ENCODE measurements at regions not wholly inside any gene's neighbourhood (a gene's known extent, or its start where the extent isn't known, plus 50 kb on each side); places are given as distances from the start of the nearest gene placed in this dataset.

GRCh38 chr21:35344582-35344981 lies 295.5 kb upstream of the RUNX1 start:
- ATAC-seq: no peak
- TF ChIP-seq ARNTL (CRISPR knock-in tag; IDR thresholded peaks at IDR 0.05; ENCODE audit: borderline replicate concordance, low read depth) (no peak), RARB (CRISPR knock-in tag; IDR thresholded peaks at IDR 0.05) (no peak), ZNF8 (CRISPR knock-in tag; IDR thresholded peaks at IDR 0.05) (no peak), ZNF70 (CRISPR knock-in tag; IDR thresholded peaks at IDR 0.05) (no peak), OSR1 (CRISPR knock-in tag; IDR thresholded peaks at IDR 0.05) (no peak), ZC3H10 (CRISPR knock-in tag; IDR thresholded peaks at IDR 0.05) (no peak), ZNF565 (CRISPR knock-in tag; conservative IDR thresholded peaks at IDR 0.05; ENCODE audit: low read depth) (no peak), PATZ1 (CRISPR knock-in tag; IDR thresholded peaks at IDR 0.05; ENCODE audit: borderline replicate concordance) (no peak), ESRRG (CRISPR knock-in tag; IDR thresholded peaks at IDR 0.05) (no peak), BACH2 (CRISPR knock-in tag; IDR thresholded peaks at IDR 0.05; ENCODE audit: borderline replicate concordance) (no peak)
- TF ChIP-seq, protein P1, sequence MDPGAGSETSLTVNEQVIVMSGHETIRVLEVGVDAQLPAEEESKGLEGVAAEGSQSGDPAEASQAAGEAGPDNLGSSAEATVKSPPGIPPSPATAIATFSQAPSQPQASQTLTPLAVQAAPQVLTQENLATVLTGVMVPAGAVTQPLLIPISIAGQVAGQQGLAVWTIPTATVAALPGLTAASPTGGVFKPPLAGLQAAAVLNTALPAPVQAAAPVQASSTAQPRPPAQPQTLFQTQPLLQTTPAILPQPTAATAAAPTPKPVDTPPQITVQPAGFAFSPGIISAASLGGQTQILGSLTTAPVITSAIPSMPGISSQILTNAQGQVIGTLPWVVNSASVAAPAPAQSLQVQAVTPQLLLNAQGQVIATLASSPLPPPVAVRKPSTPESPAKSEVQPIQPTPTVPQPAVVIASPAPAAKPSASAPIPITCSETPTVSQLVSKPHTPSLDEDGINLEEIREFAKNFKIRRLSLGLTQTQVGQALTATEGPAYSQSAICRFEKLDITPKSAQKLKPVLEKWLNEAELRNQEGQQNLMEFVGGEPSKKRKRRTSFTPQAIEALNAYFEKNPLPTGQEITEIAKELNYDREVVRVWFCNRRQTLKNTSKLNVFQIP (CRISPR knock-in tag; IDR thresholded peaks at IDR 0.05; ENCODE audit: borderline replicate concordance, low read depth): no peak
- TF ChIP-seq, protein P2, sequence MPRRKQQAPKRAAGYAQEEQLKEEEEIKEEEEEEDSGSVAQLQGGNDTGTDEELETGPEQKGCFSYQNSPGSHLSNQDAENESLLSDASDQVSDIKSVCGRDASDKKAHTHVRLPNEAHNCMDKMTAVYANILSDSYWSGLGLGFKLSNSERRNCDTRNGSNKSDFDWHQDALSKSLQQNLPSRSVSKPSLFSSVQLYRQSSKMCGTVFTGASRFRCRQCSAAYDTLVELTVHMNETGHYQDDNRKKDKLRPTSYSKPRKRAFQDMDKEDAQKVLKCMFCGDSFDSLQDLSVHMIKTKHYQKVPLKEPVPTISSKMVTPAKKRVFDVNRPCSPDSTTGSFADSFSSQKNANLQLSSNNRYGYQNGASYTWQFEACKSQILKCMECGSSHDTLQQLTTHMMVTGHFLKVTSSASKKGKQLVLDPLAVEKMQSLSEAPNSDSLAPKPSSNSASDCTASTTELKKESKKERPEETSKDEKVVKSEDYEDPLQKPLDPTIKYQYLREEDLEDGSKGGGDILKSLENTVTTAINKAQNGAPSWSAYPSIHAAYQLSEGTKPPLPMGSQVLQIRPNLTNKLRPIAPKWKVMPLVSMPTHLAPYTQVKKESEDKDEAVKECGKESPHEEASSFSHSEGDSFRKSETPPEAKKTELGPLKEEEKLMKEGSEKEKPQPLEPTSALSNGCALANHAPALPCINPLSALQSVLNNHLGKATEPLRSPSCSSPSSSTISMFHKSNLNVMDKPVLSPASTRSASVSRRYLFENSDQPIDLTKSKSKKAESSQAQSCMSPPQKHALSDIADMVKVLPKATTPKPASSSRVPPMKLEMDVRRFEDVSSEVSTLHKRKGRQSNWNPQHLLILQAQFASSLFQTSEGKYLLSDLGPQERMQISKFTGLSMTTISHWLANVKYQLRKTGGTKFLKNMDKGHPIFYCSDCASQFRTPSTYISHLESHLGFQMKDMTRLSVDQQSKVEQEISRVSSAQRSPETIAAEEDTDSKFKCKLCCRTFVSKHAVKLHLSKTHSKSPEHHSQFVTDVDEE (CRISPR knock-in tag; IDR thresholded peaks at IDR 0.05): no peak
- TF ChIP-seq, protein P3, sequence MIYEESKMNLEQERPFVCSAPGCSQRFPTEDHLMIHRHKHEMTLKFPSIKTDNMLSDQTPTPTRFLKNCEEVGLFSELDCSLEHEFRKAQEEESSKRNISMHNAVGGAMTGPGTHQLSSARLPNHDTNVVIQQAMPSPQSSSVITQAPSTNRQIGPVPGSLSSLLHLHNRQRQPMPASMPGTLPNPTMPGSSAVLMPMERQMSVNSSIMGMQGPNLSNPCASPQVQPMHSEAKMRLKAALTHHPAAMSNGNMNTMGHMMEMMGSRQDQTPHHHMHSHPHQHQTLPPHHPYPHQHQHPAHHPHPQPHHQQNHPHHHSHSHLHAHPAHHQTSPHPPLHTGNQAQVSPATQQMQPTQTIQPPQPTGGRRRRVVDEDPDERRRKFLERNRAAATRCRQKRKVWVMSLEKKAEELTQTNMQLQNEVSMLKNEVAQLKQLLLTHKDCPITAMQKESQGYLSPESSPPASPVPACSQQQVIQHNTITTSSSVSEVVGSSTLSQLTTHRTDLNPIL (CRISPR knock-in tag; IDR thresholded peaks at IDR 0.05; ENCODE audit: low read depth): no peak

GRCh38 chr21:35343046-35343819 lies 294.1 kb upstream of the RUNX1 start:
- ATAC-seq: no peak
- TF ChIP-seq, protein P1 (CRISPR knock-in tag; IDR thresholded peaks at IDR 0.05; ENCODE audit: borderline replicate concordance, low read depth): no peak
- TF ChIP-seq SNAI2 (CRISPR knock-in tag; IDR thresholded peaks at IDR 0.05) (no peak), ISL1 (CRISPR knock-in tag; IDR thresholded peaks at IDR 0.05) (no peak), ZC3H10 (CRISPR knock-in tag; IDR thresholded peaks at IDR 0.05) (no peak), CSDC2 (CRISPR knock-in tag; IDR thresholded peaks at IDR 0.05) (no peak), PATZ1 (CRISPR knock-in tag; IDR thresholded peaks at IDR 0.05; ENCODE audit: borderline replicate concordance) (no peak), ZFP3 (CRISPR knock-in tag; IDR thresholded peaks at IDR 0.05) (no peak), ZNF70 (CRISPR knock-in tag; IDR thresholded peaks at IDR 0.05) (no peak), TCF4 (CRISPR knock-in tag; IDR thresholded peaks at IDR 0.05; ENCODE audit: borderline replicate concordance) (no peak), ZNF565 (CRISPR knock-in tag; conservative IDR thresholded peaks at IDR 0.05; ENCODE audit: low read depth) (no peak)

All from SK-N-SH treated with all-trans-retinoic acid at 6 μM for 48 hours (cell line).